Mesothelial cell of epicardium (in vitro differentiated cells): ENCODE measurements at regions not wholly inside any gene's neighbourhood (a gene's known extent, or its start where the extent isn't known, plus 50 kb on each side); places are given as distances from the start of the nearest gene placed in this dataset.

Experiments used
- DNase-seq, 2 experiments: peaks; one replicate each; pipeline ENCODE4 v3.0.0; 2021; ENCODE audit warnings: low spot score in 2 of 2; ENCODE audit not compliant: unreplicated experiment in 2 of 2
- H3K27ac Mint-ChIP-seq: 2 replicates; pipeline ENCODE4 v1.8.0; 2021; ENCODE audit warnings: mixed read lengths
- H3K27me3 Mint-ChIP-seq: 2 replicates; pipeline ENCODE4 v1.8.0; 2021; ENCODE audit warnings: low read depth, mixed read lengths
- H3K36me3 Mint-ChIP-seq: 2 replicates; pipeline ENCODE4 v1.8.0; 2021; ENCODE audit warnings: mixed read lengths
- H3K4me1 Mint-ChIP-seq: 2 replicates; pipeline ENCODE4 v1.8.0; 2021; ENCODE audit warnings: mixed read lengths
- H3K4me3 Mint-ChIP-seq: 2 replicates; pipeline ENCODE4 v1.8.0; 2021; ENCODE audit warnings: mild to moderate bottlenecking, moderate library complexity, mixed read lengths
- H3K9me3 Mint-ChIP-seq: 2 replicates; pipeline ENCODE4 v1.8.0; 2021; ENCODE audit warnings: mixed read lengths
- CTCF ChIP-seq: fragments of 200-600 bp; sonication (generic); IDR thresholded peaks from one replicate; pipeline ENCODE4 v1.5.0; 2021; ENCODE audit warnings: antibody characterized with exemption; ENCODE audit not compliant: unreplicated experiment

DNA sequence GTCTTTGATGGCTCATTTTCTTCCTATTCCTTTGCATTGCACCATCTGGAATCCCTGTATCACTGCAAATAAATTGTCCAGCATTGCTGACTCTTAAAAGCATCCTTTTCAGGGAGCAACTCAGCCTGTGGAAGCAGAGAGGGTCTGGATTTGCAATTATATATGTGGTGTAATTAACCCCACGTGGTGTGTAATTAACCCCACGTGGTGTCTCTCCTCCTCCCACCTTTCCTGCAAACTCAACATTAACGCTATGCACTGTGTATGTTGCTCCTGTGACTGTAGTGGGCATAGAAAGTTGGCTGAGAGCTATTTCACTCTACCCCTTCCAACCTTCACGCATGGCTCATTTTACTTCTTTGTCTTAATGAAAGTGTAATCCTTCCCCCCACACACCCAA, 689.0 kb upstream of the COBL start:
- DNase-seq = no peak
- peaks cover 2% of the 10 kb centered on the region for H3K27me3 Mint-ChIP-seq
- peaks cover 5% of the 10 kb centered on the region for H3K4me1 Mint-ChIP-seq
- no peak overlapping the region for H3K4me3 Mint-ChIP-seq
- H3K9me3 Mint-ChIP-seq = no peaks in the 10 kb centered on the region
- no peak for TF ChIP-seq CTCF
- no peak overlapping the region for H3K27ac Mint-ChIP-seq
- H3K36me3 Mint-ChIP-seq = no peaks in the 10 kb centered on the region

GRCh38 chr7:51995596-51996179, 679.1 kb upstream of the COBL start:
- no peak overlapping the region for H3K4me3 Mint-ChIP-seq
- no peaks in the 10 kb centered on the region for H3K27me3 Mint-ChIP-seq
- H3K36me3 Mint-ChIP-seq = no peaks in the 10 kb centered on the region
- H3K9me3 Mint-ChIP-seq = peaks cover 28% of the 10 kb centered on the region
- H3K4me1 Mint-ChIP-seq = no peaks in the 10 kb centered on the region
- no peak overlapping the region for H3K27ac Mint-ChIP-seq
- no peak for TF ChIP-seq CTCF
- DNase-seq = no peak

DNA sequence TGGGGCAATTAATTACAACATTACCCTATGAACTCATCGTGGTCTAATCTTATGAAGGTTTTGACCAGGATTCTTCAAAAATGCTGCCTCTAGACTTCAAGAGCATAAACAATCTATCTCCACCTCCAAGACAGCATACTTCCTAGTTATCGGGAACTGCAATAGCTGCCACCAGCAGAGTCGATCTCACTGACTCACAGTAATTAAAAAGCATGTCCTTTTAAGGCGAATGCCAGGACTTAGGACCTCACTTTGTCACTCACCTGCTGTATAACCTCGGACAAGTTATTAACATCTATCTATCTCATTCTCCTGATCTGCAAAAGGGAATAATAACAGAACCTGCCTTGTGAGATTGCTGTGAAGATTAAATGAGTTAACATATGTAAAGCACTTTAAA, 666.0 kb upstream of the COBL start:
- DNase-seq = no peak
- no peaks in the 10 kb centered on the region for H3K4me1 Mint-ChIP-seq
- no peak overlapping the region for H3K4me3 Mint-ChIP-seq
- TF ChIP-seq CTCF = no peak
- no peak overlapping the region for H3K27ac Mint-ChIP-seq
- H3K27me3 Mint-ChIP-seq = no peaks in the 10 kb centered on the region
- H3K9me3 Mint-ChIP-seq = no peaks in the 10 kb centered on the region
- H3K36me3 Mint-ChIP-seq = no peaks in the 10 kb centered on the region

DNA sequence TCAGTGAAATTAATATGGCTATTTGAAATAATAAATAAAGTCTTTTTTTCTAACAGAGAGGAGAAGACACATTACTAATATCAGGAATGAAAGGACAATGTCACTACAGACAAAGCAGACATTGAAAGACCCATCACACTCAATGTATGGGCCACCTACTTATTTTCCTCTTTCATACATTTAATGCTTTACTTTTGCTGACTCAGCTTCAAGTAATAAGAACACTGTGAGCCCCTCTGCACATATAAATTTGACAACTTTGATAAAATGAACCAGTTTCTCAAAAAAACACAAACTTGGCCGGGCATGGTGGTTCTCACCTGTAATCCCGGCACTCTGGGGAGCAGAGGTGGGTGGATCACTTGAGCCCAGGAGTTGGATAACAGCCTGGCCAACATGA, 664.2 kb upstream of the COBL start:
- no peak overlapping the region for H3K27ac Mint-ChIP-seq
- no peaks in the 10 kb centered on the region for H3K9me3 Mint-ChIP-seq
- H3K4me3 Mint-ChIP-seq = no peak overlapping the region
- DNase-seq = no peak
- no peak for TF ChIP-seq CTCF
- H3K27me3 Mint-ChIP-seq = no peaks in the 10 kb centered on the region
- H3K4me1 Mint-ChIP-seq = no peaks in the 10 kb centered on the region
- H3K36me3 Mint-ChIP-seq = no peaks in the 10 kb centered on the region

DNA sequence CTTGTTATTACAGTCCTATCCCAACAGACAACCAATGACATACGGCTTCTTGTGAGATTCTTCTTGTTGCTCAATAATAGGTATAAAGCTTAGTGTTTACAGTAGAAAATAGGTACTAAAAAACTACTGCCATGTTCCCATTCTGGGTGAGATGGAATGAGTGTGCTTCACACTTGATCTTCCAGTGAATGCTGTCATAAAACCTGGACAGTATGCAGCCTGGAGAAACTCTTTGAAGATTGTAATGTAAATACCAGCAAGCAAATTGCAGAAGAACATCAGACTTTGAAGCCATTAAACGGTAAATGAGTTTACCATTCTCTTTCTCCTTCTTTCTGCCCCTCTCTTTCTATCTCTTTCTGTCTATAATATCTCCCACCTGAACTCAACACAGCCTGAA, 663.7 kb upstream of the COBL start:
- Mint-ChIP-seq H3K4me3 (no peak overlapping the region), H3K9me3 (no peaks in the 10 kb centered on the region), H3K27ac (no peak overlapping the region), H3K4me1 (no peaks in the 10 kb centered on the region), H3K27me3 (no peaks in the 10 kb centered on the region), H3K36me3 (no peaks in the 10 kb centered on the region)
- DNase-seq = no peak
- TF ChIP-seq CTCF = no peak

DNA sequence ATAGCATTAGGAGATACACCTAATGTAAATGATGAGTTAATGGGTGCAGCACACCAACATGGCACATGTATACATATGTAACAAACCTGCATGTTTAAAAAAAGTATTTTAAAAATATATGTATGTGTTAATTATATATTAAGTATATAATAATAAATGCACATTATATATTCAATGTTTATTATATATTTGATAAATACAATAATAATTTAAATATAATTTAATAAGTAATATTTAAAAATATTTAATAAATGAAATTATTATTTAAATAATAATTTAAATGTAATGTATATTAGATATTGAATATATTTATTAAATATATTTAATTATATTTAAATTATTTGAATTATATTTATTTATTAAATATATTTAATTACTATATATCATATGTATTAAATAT, 661.3 kb upstream of the COBL start:
- Mint-ChIP-seq H3K9me3 (no peaks in the 10 kb centered on the region), H3K36me3 (no peaks in the 10 kb centered on the region), H3K27me3 (no peaks in the 10 kb centered on the region), H3K27ac (no peak overlapping the region), H3K4me3 (no peak overlapping the region), H3K4me1 (no peaks in the 10 kb centered on the region)
- no peak for DNase-seq
- TF ChIP-seq CTCF = no peak
